HepG2 (cell line): ENCODE measurements at regions not wholly inside any gene's neighbourhood (a gene's known extent, or its start where the extent isn't known, plus 50 kb on each side); places are given as distances from the start of the nearest gene placed in this dataset.

ENCODE experiments used
- CHD4 ChIP-seq: fragments of 200-600 bp; sonication (generic); IDR thresholded peaks from 2 replicates; pipeline ENCODE4 v1.7.0; 2017; ENCODE audit warnings: mild to moderate bottlenecking, low read length, borderline replicate concordance
- DBP ChIP-seq: sonication (generic); formaldehyde crosslinking; IDR thresholded peaks from 2 replicates; pipeline ENCODE4 v1.4.0; 2020; ENCODE audit warnings: missing genetic modification reagents; ENCODE audit errors: not compliant biosample characterization
- FOXK1 ChIP-seq: sonication (generic); formaldehyde crosslinking; IDR thresholded peaks from 2 replicates; pipeline ENCODE4 v1.4.0; 2020; ENCODE audit warnings: low read depth, missing genetic modification reagents, borderline replicate concordance
- HOXA7 ChIP-seq: sonication (generic); formaldehyde crosslinking; IDR thresholded peaks from 2 replicates; pipeline ENCODE4 v1.8.1; 2022; ENCODE audit warnings: mild to moderate bottlenecking, missing genetic modification reagents, moderate library complexity
- MAFG ChIP-seq: sonication (generic); formaldehyde crosslinking; IDR thresholded peaks from 2 replicates; pipeline ENCODE4 v1.5.1; 2020; ENCODE audit warnings: mild to moderate bottlenecking, missing genetic modification reagents
- MZF1 ChIP-seq: sonication (generic); formaldehyde crosslinking; IDR thresholded peaks from 2 replicates; pipeline ENCODE4 v1.8.1; 2023; ENCODE audit warnings: mild to moderate bottlenecking, missing genetic modification reagents, borderline replicate concordance
- PHF8 ChIP-seq: sonication (generic); formaldehyde crosslinking; IDR thresholded peaks from 2 replicates; pipeline ENCODE4 v1.5.0; 2020; ENCODE audit warnings: missing genetic modification reagents
- PRMT3 ChIP-seq: sonication (generic); formaldehyde crosslinking; IDR thresholded peaks from 2 replicates; pipeline ENCODE4 v1.8.1; 2022; ENCODE audit warnings: low read depth, mild to moderate bottlenecking, moderate library complexity, missing genetic modification reagents, borderline replicate concordance
- SRY ChIP-seq: sonication (generic); formaldehyde crosslinking; IDR thresholded peaks from 2 replicates; pipeline ENCODE4 v1.8.0; 2022; ENCODE audit warnings: mild to moderate bottlenecking, missing genetic modification reagents
- TARDBP ChIP-seq: sonication (generic); formaldehyde crosslinking; IDR thresholded peaks from 2 replicates; pipeline ENCODE4 v1.8.0; 2022; ENCODE audit warnings: mild to moderate bottlenecking, missing genetic modification reagents
- YEATS2 ChIP-seq: sonication (generic); formaldehyde crosslinking; IDR thresholded peaks from 2 replicates; pipeline ENCODE4 v1.4.0; 2020; ENCODE audit warnings: missing genetic modification reagents, borderline replicate concordance
- ZBTB44 ChIP-seq: sonication (generic); formaldehyde crosslinking; IDR thresholded peaks from 2 replicates; pipeline ENCODE4 v1.4.0; 2020; ENCODE audit warnings: missing genetic modification reagents
- ZFP1 ChIP-seq: IDR thresholded peaks from 2 replicates; pipeline ENCODE4 v1.6.1; 2016
- ZGPAT ChIP-seq: IDR thresholded peaks from 2 replicates; pipeline ENCODE4 v1.6.1; 2016; ENCODE audit warnings: mild to moderate bottlenecking
- ZNF124 ChIP-seq: sonication (generic); formaldehyde crosslinking; IDR thresholded peaks from 2 replicates; pipeline ENCODE4 v1.4.0; 2020; ENCODE audit warnings: missing genetic modification reagents
- ZNF282 ChIP-seq: fragments of 450-650 bp; IDR thresholded peaks from 2 replicates; pipeline ENCODE4 v1.6.1; 2018; ENCODE audit not compliant: partially characterized antibody
- ZNF318 ChIP-seq: sonication (generic); formaldehyde crosslinking; IDR thresholded peaks from 2 replicates; pipeline ENCODE4 v1.4.0; 2020; ENCODE audit warnings: mild to moderate bottlenecking, missing genetic modification reagents
- ZSCAN9 ChIP-seq: IDR thresholded peaks from 2 replicates; pipeline ENCODE4 v1.6.1; 2016; ENCODE audit warnings: borderline replicate concordance

GRCh38 chr1:213737398-213738035 is 250.3 kb upstream of the PROX1 start (continued):
- TF ChIP-seq SRY (CRISPR knock-in tag) (no peak), CHD4 (0 out of 2 replicates have a peak, but pooled peaks have one; percentile 29), ZNF282 (no peak), ZNF318 (CRISPR knock-in tag) (0 out of 2 replicates have a peak, but pooled peaks have one; percentile 27), TARDBP (CRISPR knock-in tag) (peak; percentile 35; the same call in 1 of the 2 replicates), FOXK1 (CRISPR knock-in tag) (peak; percentile 77; the same call in 1 of the 2 replicates), ZNF124 (CRISPR knock-in tag) (peak; percentile 72; the same call in 1 of the 2 replicates), YEATS2 (CRISPR knock-in tag) (no peak), MAFG (CRISPR knock-in tag) (no peak), HOXA7 (no peak), PRMT3 (CRISPR knock-in tag) (no peak), ZGPAT (peak; percentile 80), MZF1 (no peak), PHF8 (CRISPR knock-in tag) (no peak), DBP (peak; percentile 82), ZBTB44 (CRISPR knock-in tag) (no peak), ZSCAN9 (peak; percentile 91; the same call in 1 of the 2 replicates), ZFP1 (CRISPR knock-in tag) (peak; percentile 79; the same call in 1 of the 2 replicates)
